Uterus (tissue), 3 donors: ENCODE measurements at regions not wholly inside any gene's neighbourhood (a gene's known extent, or its start where the extent isn't known, plus 50 kb on each side); places are given as distances from the start of the nearest gene placed in this dataset.

Source experiments
- DNase-seq, 2 donors: peaks; one replicate each; pipeline ENCODE4 v3.0.0-alpha.2; 2019 to 2020
- H3K27ac ChIP-seq, 2 donors: fragments of 200-600 bp; sonication (generic); 1 replicate in 1 of 2; 2 replicates in 1 of 2; pipeline ENCODE4 v1.5.1; 2016 to 2018
- H3K27me3 ChIP-seq, 2 donors: fragments of 200-600 bp; sonication (generic); one replicate each; pipeline ENCODE4 v1.5.1; 2018 to 2019; ENCODE audit warnings: control low read depth in 1 of 2
- H3K36me3 ChIP-seq, 2 donors: fragments of 200-600 bp; sonication (generic); one replicate each; pipeline ENCODE4 v1.5.1; 2019; ENCODE audit warnings: control low read depth in 1 of 2
- H3K4me1 ChIP-seq, 2 donors: fragments of 200-600 bp; sonication (generic); one replicate each; pipeline ENCODE4 v1.5.1; 2018 to 2019; ENCODE audit warnings: control low read depth in 1 of 2
- H3K4me3 ChIP-seq, 2 donors: fragments of 200-600 bp; sonication (generic); 1 replicate in 1 of 2; 2 replicates in 1 of 2; pipeline ENCODE4 v1.5.1; 2018 to 2019; ENCODE audit warnings: mild to moderate bottlenecking in 1 of 2
- H3K9me3 ChIP-seq, 2 donors: fragments of 200-600 bp; sonication (generic); one replicate each; pipeline ENCODE4 v1.5.1; 2019; ENCODE audit warnings: control low read depth in 1 of 2
- CTCF ChIP-seq, 4 experiments: fragments of 200-600 bp in 2 of 4; fragments of 450-650 bp in 2 of 4; sonication (generic) in 2 of 4; IDR thresholded peaks; one replicate each; pipeline ENCODE4 v1.5.1; 2016 to 2019; ENCODE audit warnings: antibody characterized with exemption in 4 of 4, mild to moderate bottlenecking in 2 of 4, moderate library complexity in 1 of 4
- POLR2A ChIP-seq, 2 donors: fragments of 450-650 bp; IDR thresholded peaks; one replicate each; pipeline ENCODE4 v1.6.1; 2016; ENCODE audit warnings: antibody characterized with exemption in 2 of 2, mild to moderate bottlenecking in 1 of 2, moderate library complexity in 1 of 2
- intact Hi-C: fragments of 100-400 bp; cut with DNase I; formaldehyde crosslinking; loops from one replicate; pipeline ENCODE4 v1.15.1; 2023; ENCODE audit warnings: low total_unique reads
- donor health status: DM: yes; HTN: yes; CAD: no.

- no peak overlapping the region for H3K4me3 ChIP-seq
- H3K9me3 ChIP-seq: no peaks in the 10 kb centered on the region
- H3K4me1 ChIP-seq: no peaks in the 10 kb centered on the region
- intact Hi-C loops: no loop called here
- no peaks in the 10 kb centered on the region for H3K27me3 ChIP-seq
- DNase-seq: no peak
- TF ChIP-seq CTCF (IDR thresholded peaks at IDR 0.05): no peak
- H3K27ac ChIP-seq: no peak overlapping the region
- H3K36me3 ChIP-seq: no peaks in the 10 kb centered on the region
These were observed 125.4 kb downstream of the LRIG3 start for GRCh38 chr12:58794859-58795258.

- H3K9me3 ChIP-seq: no peaks in the 10 kb centered on the region
- DNase-seq: no peak
- intact Hi-C loops: no loop called here
These were observed 124.5 kb downstream of the LRIG3 start for GRCh38 chr12:58795825-58796224.

GRCh38 chr12:58801986-58802385 is 118.3 kb downstream of the LRIG3 start:
- intact Hi-C loops: no loop called here
- DNase-seq: no peak

More at GRCh38 chr12:58795825-58796224, 124.5 kb downstream of the LRIG3 start:
- H3K4me3 ChIP-seq: no peak overlapping the region
- H3K27me3 ChIP-seq: no peaks in the 10 kb centered on the region
- no peak overlapping the region for H3K27ac ChIP-seq
- no peak for TF ChIP-seq CTCF (IDR thresholded peaks at IDR 0.05)
- no peak for TF ChIP-seq POLR2A (IDR thresholded peaks at IDR 0.05)
- no peaks in the 10 kb centered on the region for H3K4me1 ChIP-seq
- no peaks in the 10 kb centered on the region for H3K36me3 ChIP-seq

GRCh38 chr12:58803908-58804307 is 116.4 kb downstream of the LRIG3 start:
- peak; percentile 16 to 27 for DNase-seq
- Histone ChIP-seq H3K36me3 (no peaks in the 10 kb centered on the region), H3K4me1 (peaks cover 0 to 5% of the 10 kb centered on the region in 2 donors), H3K9me3 (no peaks in the 10 kb centered on the region), H3K4me3 (no peak overlapping the region), H3K27me3 (no peaks in the 10 kb centered on the region), H3K27ac (no peak overlapping the region)
- intact Hi-C loops: no loop called here
- TF ChIP-seq POLR2A (IDR thresholded peaks at IDR 0.05): no peak
- no peak for TF ChIP-seq CTCF (IDR thresholded peaks at IDR 0.05)

More at GRCh38 chr12:58801986-58802385, 118.3 kb downstream of the LRIG3 start:
- no peaks in the 10 kb centered on the region for H3K36me3 ChIP-seq
- no peaks in the 10 kb centered on the region for H3K27me3 ChIP-seq
- TF ChIP-seq CTCF (IDR thresholded peaks at IDR 0.05) (no peak), POLR2A (IDR thresholded peaks at IDR 0.05) (no peak)
- H3K9me3 ChIP-seq: no peaks in the 10 kb centered on the region
- H3K27ac ChIP-seq: no peak overlapping the region
- no peak overlapping the region for H3K4me3 ChIP-seq
- peaks cover 0 to 5% of the 10 kb centered on the region in 2 donors for H3K4me1 ChIP-seq

- Histone ChIP-seq H3K27ac (no peak overlapping the region), H3K36me3 (no peaks in the 10 kb centered on the region), H3K4me1 (peaks cover 0 to 5% of the 10 kb centered on the region in 2 donors), H3K27me3 (no peaks in the 10 kb centered on the region), H3K4me3 (no peak overlapping the region), H3K9me3 (no peaks in the 10 kb centered on the region)
- intact Hi-C loops: no loop called here
- no peak for DNase-seq
- TF ChIP-seq CTCF (IDR thresholded peaks at IDR 0.05) (no peak), POLR2A (IDR thresholded peaks at IDR 0.05) (no peak)
These were observed 115.6 kb downstream of the LRIG3 start for GRCh38 chr12:58804749-58805148.
